ENCODE measurements at regions not wholly inside any gene's neighbourhood (a gene's known extent, or its start where the extent isn't known, plus 50 kb on each side); places are given as distances from the start of the nearest gene placed in this dataset.
A peak's percentile ranks its signal among the peaks of the same experiment; 100 is the strongest.

DNA sequence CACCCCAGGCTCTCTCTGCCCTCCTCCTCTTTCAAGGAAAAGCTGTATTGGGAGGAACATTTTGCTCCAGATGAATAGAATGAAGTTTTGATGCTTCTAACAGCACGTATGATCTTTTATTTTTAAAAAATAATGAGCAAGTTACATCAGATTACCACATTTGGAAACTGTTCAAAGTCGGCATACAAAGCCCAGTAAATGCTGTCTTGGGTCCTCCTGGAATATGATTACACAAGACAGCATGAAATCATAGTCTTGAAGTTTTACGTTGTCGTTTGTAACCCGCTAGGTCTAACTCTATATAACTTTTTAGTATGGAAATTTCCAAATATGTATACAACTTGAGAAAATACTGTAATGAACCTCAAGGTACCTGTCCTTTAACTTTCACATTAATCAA, 385.6 kb downstream of the HLX start:
- Histone ChIP-seq H3K36me3 (ENCODE audit: insufficient read depth, low read length) (no peaks in the 10 kb centered on the region), H3K4me3 (ENCODE audit: low read length in 2 of 2) (no peak overlapping the region), H3K27ac (ENCODE audit: low read depth, low read length) (no peak overlapping the region), H3K27me3 (ENCODE audit: insufficient read depth, low read length) (no peaks in the 10 kb centered on the region), H3K4me1 (ENCODE audit: insufficient read depth, low read length) (no peaks in the 10 kb centered on the region), H3K9me3 (ENCODE audit: control insufficient read depth in 1 of 2, low read length in 2 of 2) (no peaks in the 10 kb centered on the region)
- H3K4me1 Mint-ChIP-seq: no peaks in the 10 kb centered on the region
- no peak for DNase-seq
- H3K9me3 Mint-ChIP-seq: peaks cover 0 to 12% (median 4%) of the 10 kb centered on the region in 8 donors
- no peak overlapping the region for H3K4me3 Mint-ChIP-seq
- no peaks in the 10 kb centered on the region for H3K36me3 Mint-ChIP-seq
- intact Hi-C loops (cut with micrococcal nuclease): no loop called here
- H3K27ac Mint-ChIP-seq: no peak overlapping the region
- peaks cover 2 to 5% of the 10 kb centered on the region in 2 donors for H3K27me3 Mint-ChIP-seq
- POLR2A ChIA-PET (ENCODE audit: partially characterized antibody): no interaction called here
- CTCF ChIA-PET (ENCODE audit: partially characterized antibody): interaction anchor here (1.0 to 1.8 kb wide), 5 partner anchors 8 to 745 kb away, joined by 4 to 12 read pairs (median 5); no protein-coding TSS in a partner anchor

DNA sequence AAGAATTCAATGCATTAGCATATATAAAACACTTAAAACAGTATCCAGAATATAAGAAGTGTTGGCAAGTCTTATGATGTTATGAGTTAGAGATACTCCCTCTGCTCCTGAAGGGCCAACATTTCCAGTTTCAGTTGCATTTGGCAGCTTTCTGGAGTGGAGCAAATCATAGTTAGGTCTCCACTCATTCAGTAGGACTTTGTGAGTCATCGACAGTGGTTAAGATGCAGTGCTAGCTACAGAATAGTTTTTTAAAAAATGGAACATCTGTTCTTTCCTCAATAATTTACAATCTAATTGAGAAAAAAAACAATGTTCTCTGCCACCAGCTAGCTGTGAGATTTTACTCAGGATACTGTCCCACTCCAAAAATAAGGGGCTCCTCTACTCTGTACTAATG, 389.1 kb downstream of the HLX start:
- H3K4me3 Mint-ChIP-seq: no peak overlapping the region

DNA sequence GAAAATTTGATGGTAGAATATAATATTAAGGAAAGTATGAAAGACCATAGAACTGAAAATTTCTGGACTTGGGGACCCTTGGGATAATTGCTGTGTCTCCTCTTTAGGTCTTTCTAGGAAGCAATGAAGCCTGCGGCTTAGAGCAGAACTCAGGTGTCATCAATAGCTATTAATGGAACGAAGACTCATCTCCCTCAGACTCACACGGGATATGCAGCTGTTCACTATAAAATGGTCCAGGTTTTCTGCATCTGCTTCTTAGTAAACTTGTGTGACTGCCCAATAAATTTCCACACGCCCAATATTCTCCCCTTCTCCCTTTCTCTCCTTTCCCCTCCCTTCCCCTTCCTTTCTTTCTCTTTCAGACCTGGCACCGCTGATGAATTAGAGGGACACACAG, 392.5 kb downstream of the HLX start:
- Mint-ChIP-seq H3K36me3 (no peaks in the 10 kb centered on the region), H3K4me3 (no peak overlapping the region), H3K4me1 (peaks cover 0 to 2% (median 0%) of the 10 kb centered on the region in 4 donors), H3K27ac (no peak overlapping the region), H3K27me3 (peaks cover 3 to 12% of the 10 kb centered on the region in 2 donors), H3K9me3 (no peaks in the 10 kb centered on the region)
- no peak for DNase-seq
- no peaks in the 10 kb centered on the region for H3K9me3 ChIP-seq (ENCODE audit: control insufficient read depth in 1 of 2, low read length in 2 of 2)
- H3K4me1 ChIP-seq (ENCODE audit: insufficient read depth, low read length): no peaks in the 10 kb centered on the region
- no peaks in the 10 kb centered on the region for H3K36me3 ChIP-seq (ENCODE audit: insufficient read depth, low read length)
- no peak overlapping the region for H3K4me3 ChIP-seq (ENCODE audit: low read length in 2 of 2)
- CTCF ChIA-PET (ENCODE audit: partially characterized antibody): interaction anchor here (1.9 kb wide), 1 partner anchor 8 kb away, joined by 6 read pairs; no protein-coding TSS in a partner anchor
- H3K27ac ChIP-seq (ENCODE audit: low read depth, low read length): no peak overlapping the region
- POLR2A ChIA-PET (ENCODE audit: partially characterized antibody): no interaction called here
- no peaks in the 10 kb centered on the region for H3K27me3 ChIP-seq (ENCODE audit: insufficient read depth, low read length)
- intact Hi-C loops (cut with micrococcal nuclease): no loop called here

More for the DNA sequence above, 389.1 kb downstream of the HLX start:
- Mint-ChIP-seq H3K36me3 (no peaks in the 10 kb centered on the region), H3K27me3 (peaks cover 8% of the 10 kb centered on the region in 2 donors), H3K27ac (no peak overlapping the region), H3K4me1 (no peaks in the 10 kb centered on the region), H3K9me3 (peaks cover 0 to 8% (median 0%) of the 10 kb centered on the region in 8 donors)
- H3K9me3 ChIP-seq (ENCODE audit: control insufficient read depth in 1 of 2, low read length in 2 of 2): no peaks in the 10 kb centered on the region
- POLR2A ChIA-PET (ENCODE audit: partially characterized antibody): no interaction called here
- H3K4me1 ChIP-seq (ENCODE audit: insufficient read depth, low read length): no peaks in the 10 kb centered on the region
- H3K4me3 ChIP-seq (ENCODE audit: low read length in 2 of 2): no peak overlapping the region
- no peak overlapping the region for H3K27ac ChIP-seq (ENCODE audit: low read depth, low read length)
- no peaks in the 10 kb centered on the region for H3K36me3 ChIP-seq (ENCODE audit: insufficient read depth, low read length)
- no peak for DNase-seq
- CTCF ChIA-PET (ENCODE audit: partially characterized antibody): no interaction called here
- no peaks in the 10 kb centered on the region for H3K27me3 ChIP-seq (ENCODE audit: insufficient read depth, low read length)
- intact Hi-C loops (cut with micrococcal nuclease): no loop called here

DNA sequence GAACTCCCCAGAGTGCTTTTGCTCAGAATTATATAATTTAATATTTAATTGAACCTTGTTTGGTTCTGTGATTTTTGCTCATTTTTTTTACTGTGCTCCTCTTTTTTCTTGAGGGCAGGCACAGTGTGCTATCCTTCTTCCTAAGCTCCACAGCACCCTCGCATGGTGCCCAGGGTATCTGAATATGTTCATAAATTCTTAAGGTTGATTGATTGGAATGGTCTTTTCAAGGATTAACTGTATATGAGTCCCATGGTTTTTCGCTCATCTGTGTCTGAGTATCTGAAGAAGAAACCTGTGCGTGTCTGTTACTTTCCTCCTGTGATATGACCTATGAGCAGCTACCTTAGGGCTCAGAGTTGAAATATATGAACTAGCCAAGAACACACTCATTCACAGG, 393.7 kb downstream of the HLX start:
- H3K36me3 ChIP-seq (ENCODE audit: insufficient read depth, low read length): no peaks in the 10 kb centered on the region
- H3K27ac ChIP-seq (ENCODE audit: low read depth, low read length): no peak overlapping the region
- no peaks in the 10 kb centered on the region for H3K36me3 Mint-ChIP-seq
- intact Hi-C loops (cut with micrococcal nuclease): no loop called here
- H3K4me3 Mint-ChIP-seq: no peak overlapping the region
- peaks cover 3 to 12% of the 10 kb centered on the region in 2 donors for H3K27me3 Mint-ChIP-seq
- POLR2A ChIA-PET (ENCODE audit: partially characterized antibody): no interaction called here
- H3K4me1 Mint-ChIP-seq: peaks cover 0 to 2% (median 0%) of the 10 kb centered on the region in 4 donors
- H3K9me3 Mint-ChIP-seq: no peaks in the 10 kb centered on the region
- H3K27ac Mint-ChIP-seq: no peak overlapping the region
- CTCF ChIA-PET (ENCODE audit: partially characterized antibody): interaction anchor here (1.9 kb wide), 1 partner anchor 9 kb away, joined by 6 read pairs; no protein-coding TSS in a partner anchor
- no peaks in the 10 kb centered on the region for H3K9me3 ChIP-seq (ENCODE audit: control insufficient read depth in 1 of 2, low read length in 2 of 2)
- no peaks in the 10 kb centered on the region for H3K27me3 ChIP-seq (ENCODE audit: insufficient read depth, low read length)
- DNase-seq: no peak
- H3K4me1 ChIP-seq (ENCODE audit: insufficient read depth, low read length): no peaks in the 10 kb centered on the region
- no peak overlapping the region for H3K4me3 ChIP-seq (ENCODE audit: low read length in 2 of 2)

DNA sequence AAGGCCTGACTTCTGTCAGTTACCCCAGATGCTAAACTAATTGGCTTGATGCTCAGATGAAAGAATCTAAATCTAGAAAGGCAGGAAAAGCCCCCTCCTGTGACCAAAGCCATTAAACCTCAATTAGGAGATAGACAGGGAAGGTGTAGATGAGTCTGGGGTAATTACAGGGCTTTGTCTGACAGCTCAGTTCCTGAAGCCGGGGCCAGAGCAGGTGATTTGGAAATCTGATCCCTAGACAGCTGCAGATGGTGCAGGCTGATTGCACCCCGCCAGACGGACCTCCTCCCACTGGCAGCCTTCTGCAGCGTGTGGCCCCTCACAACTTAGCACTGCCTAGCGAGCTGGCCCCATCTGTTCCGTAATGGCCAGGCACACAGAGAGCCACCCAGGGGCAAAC, 395.1 kb downstream of the HLX start:
- Mint-ChIP-seq H3K27ac (peak overlapping the region in 1 of 7 donors; percentile 5), H3K9me3 (no peaks in the 10 kb centered on the region), H3K4me3 (no peak overlapping the region), H3K27me3 (peaks cover 5 to 14% of the 10 kb centered on the region in 2 donors), H3K4me1 (peaks cover 0 to 2% (median 0%) of the 10 kb centered on the region in 4 donors), H3K36me3 (no peaks in the 10 kb centered on the region)
- Histone ChIP-seq H3K27ac (ENCODE audit: low read depth, low read length) (no peak overlapping the region), H3K36me3 (ENCODE audit: insufficient read depth, low read length) (no peaks in the 10 kb centered on the region), H3K4me1 (ENCODE audit: insufficient read depth, low read length) (no peaks in the 10 kb centered on the region), H3K4me3 (ENCODE audit: low read length in 2 of 2) (no peak overlapping the region), H3K9me3 (ENCODE audit: control insufficient read depth in 1 of 2, low read length in 2 of 2) (no peaks in the 10 kb centered on the region), H3K27me3 (ENCODE audit: insufficient read depth, low read length) (no peaks in the 10 kb centered on the region)
- ChIA-PET POLR2A (ENCODE audit: partially characterized antibody) (no interaction called here), CTCF (ENCODE audit: partially characterized antibody) (no interaction called here)
- no peak for DNase-seq
- intact Hi-C loops (cut with micrococcal nuclease): no loop called here

DNA sequence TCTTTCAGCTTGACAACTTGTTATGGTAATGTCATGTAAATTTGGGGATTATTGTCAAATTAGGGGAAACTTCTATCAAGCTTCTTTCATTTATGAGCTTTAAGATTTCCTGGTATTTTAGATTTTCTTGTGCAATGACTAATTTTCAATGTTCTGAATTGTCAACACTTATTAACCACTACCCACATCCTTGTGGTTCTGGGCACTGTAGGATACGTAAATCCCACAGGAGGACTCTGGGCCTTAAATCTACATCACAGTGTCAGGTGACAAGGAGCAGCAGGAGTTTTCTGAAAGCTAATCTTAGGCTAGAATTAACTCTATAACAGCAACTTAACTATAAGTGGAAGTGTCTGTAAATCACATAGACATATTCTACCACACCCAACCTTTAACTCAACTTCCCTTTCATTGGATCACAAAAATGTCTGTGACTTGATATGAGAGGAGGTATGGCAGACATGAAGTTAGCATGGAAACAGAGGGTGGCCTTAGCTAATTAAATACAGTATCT, 397.7 kb downstream of the HLX start:
- Mint-ChIP-seq H3K27ac (no peak overlapping the region), H3K27me3 (peaks cover 8% of the 10 kb centered on the region in 2 donors), H3K9me3 (peaks cover 0 to under 1% (median 0%) of the 10 kb centered on the region in 8 donors), H3K36me3 (no peaks in the 10 kb centered on the region), H3K4me1 (peaks cover 0 to 2% (median 0%) of the 10 kb centered on the region in 4 donors), H3K4me3 (no peak overlapping the region)
- no peaks in the 10 kb centered on the region for H3K4me1 ChIP-seq (ENCODE audit: insufficient read depth, low read length)
- ChIA-PET CTCF (ENCODE audit: partially characterized antibody) (interaction anchor here (0.9 kb wide), 1 partner anchor 10 kb away, joined by 4 read pairs; no protein-coding TSS in a partner anchor), POLR2A (ENCODE audit: partially characterized antibody) (no interaction called here)
- H3K9me3 ChIP-seq (ENCODE audit: control insufficient read depth in 1 of 2, low read length in 2 of 2): no peaks in the 10 kb centered on the region
- intact Hi-C loops (cut with micrococcal nuclease): no loop called here
- no peak overlapping the region for H3K4me3 ChIP-seq (ENCODE audit: low read length in 2 of 2)
- H3K27me3 ChIP-seq (ENCODE audit: insufficient read depth, low read length): no peaks in the 10 kb centered on the region
- no peak overlapping the region for H3K27ac ChIP-seq (ENCODE audit: low read depth, low read length)
- H3K36me3 ChIP-seq (ENCODE audit: insufficient read depth, low read length): no peaks in the 10 kb centered on the region
- DNase-seq: no peak

DNA sequence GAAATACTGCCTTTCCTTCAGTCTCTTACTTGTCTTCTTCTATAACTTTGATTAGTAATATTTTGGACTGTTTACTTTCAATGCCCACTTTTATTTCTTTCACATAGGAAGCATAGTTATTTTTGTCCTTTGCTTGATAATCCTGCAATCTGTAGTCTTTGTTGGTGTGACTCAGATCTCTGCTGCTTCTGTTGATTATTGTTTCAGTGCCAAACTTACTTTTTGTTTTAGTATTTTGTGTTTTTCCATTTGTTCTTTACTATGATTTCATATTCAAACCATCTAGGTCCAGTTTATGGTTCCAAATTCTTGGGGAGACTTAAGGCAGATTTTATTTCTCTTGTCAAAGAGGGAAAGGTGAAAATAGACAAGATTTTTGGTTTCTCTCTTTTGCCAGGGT, 399.9 kb downstream of the HLX start:
- H3K4me1 ChIP-seq (ENCODE audit: insufficient read depth, low read length): no peaks in the 10 kb centered on the region
- CTCF ChIA-PET (ENCODE audit: partially characterized antibody): no interaction called here
- peaks cover 0 to 8% (median 0%) of the 10 kb centered on the region in 8 donors for H3K9me3 Mint-ChIP-seq
- H3K9me3 ChIP-seq (ENCODE audit: control insufficient read depth in 1 of 2, low read length in 2 of 2): no peaks in the 10 kb centered on the region
- H3K27me3 Mint-ChIP-seq: peaks cover 12 to 14% of the 10 kb centered on the region in 2 donors
- H3K27ac Mint-ChIP-seq: no peak overlapping the region
- no peak overlapping the region for H3K4me3 Mint-ChIP-seq
- no peaks in the 10 kb centered on the region for H3K36me3 Mint-ChIP-seq
- no peak overlapping the region for H3K4me3 ChIP-seq (ENCODE audit: low read length in 2 of 2)
- no peaks in the 10 kb centered on the region for H3K27me3 ChIP-seq (ENCODE audit: insufficient read depth, low read length)
- DNase-seq: no peak
- H3K4me1 Mint-ChIP-seq: peaks cover 0 to 2% (median 0%) of the 10 kb centered on the region in 4 donors
- no peaks in the 10 kb centered on the region for H3K36me3 ChIP-seq (ENCODE audit: insufficient read depth, low read length)
- intact Hi-C loops (cut with micrococcal nuclease): no loop called here
- POLR2A ChIA-PET (ENCODE audit: partially characterized antibody): no interaction called here
- no peak overlapping the region for H3K27ac ChIP-seq (ENCODE audit: low read depth, low read length)

Measured in CD4-positive, alpha-beta memory T cell (primary cell).